ENCODE measurements at regions not wholly inside any gene's neighbourhood (a gene's known extent, or its start where the extent isn't known, plus 50 kb on each side); places are given as distances from the start of the nearest gene placed in this dataset.

GRCh38 chr3:117710501-117710900, 1000.9 kb downstream of the TUSC7 start:
- no peak overlapping the region for H3K27ac ChIP-seq
- no peaks in the 10 kb centered on the region for H3K36me3 ChIP-seq (ENCODE audit: control insufficient read depth, insufficient read depth, low read length)

GRCh38 chr3:117719316-117719926, 1009.8 kb downstream of the TUSC7 start:
- no peak overlapping the region for H3K4me3 ChIP-seq (ENCODE audit: low read depth, low read length)
- H3K4me1 ChIP-seq: no peaks in the 10 kb centered on the region
- H3K27ac ChIP-seq: no peak overlapping the region
- TF ChIP-seq CTCF (IDR thresholded peaks at IDR 0.05): peak; percentile 79
- H3K27me3 ChIP-seq (ENCODE audit: control insufficient read depth, insufficient read depth, low read length): no peaks in the 10 kb centered on the region
- H3K9ac ChIP-seq: no peak overlapping the region
- no peaks in the 10 kb centered on the region for H3K9me3 ChIP-seq (ENCODE audit: control insufficient read depth, low read length)
- no peak overlapping the region for H3K4me2 ChIP-seq (ENCODE audit: low read length)
- no peaks in the 10 kb centered on the region for H3K79me2 ChIP-seq
- H2AFZ ChIP-seq: no peak overlapping the region
- no peaks in the 10 kb centered on the region for H3K36me3 ChIP-seq (ENCODE audit: control insufficient read depth, insufficient read depth, low read length)

More at GRCh38 chr3:117710501-117710900, 1000.9 kb downstream of the TUSC7 start:
- H3K27me3 ChIP-seq (ENCODE audit: control insufficient read depth, insufficient read depth, low read length): no peaks in the 10 kb centered on the region
- TF ChIP-seq CTCF (IDR thresholded peaks at IDR 0.05): no peak
- H3K9me3 ChIP-seq (ENCODE audit: control insufficient read depth, low read length): no peaks in the 10 kb centered on the region
- no peak overlapping the region for H2AFZ ChIP-seq
- H3K4me1 ChIP-seq: no peaks in the 10 kb centered on the region
- H3K9ac ChIP-seq: no peak overlapping the region
- H3K4me3 ChIP-seq (ENCODE audit: low read depth, low read length): no peak overlapping the region
- H3K4me2 ChIP-seq (ENCODE audit: low read length): no peak overlapping the region
- no peaks in the 10 kb centered on the region for H3K79me2 ChIP-seq

- no peak overlapping the region for H3K9ac ChIP-seq
- no peak for TF ChIP-seq CTCF (IDR thresholded peaks at IDR 0.05)
- no peak overlapping the region for H2AFZ ChIP-seq
- no peaks in the 10 kb centered on the region for H3K79me2 ChIP-seq
- H3K27ac ChIP-seq: no peak overlapping the region
- no peaks in the 10 kb centered on the region for H3K4me1 ChIP-seq
- no peak overlapping the region for H3K4me2 ChIP-seq (ENCODE audit: low read length)
- no peaks in the 10 kb centered on the region for H3K27me3 ChIP-seq (ENCODE audit: control insufficient read depth, insufficient read depth, low read length)
- H3K4me3 ChIP-seq (ENCODE audit: low read depth, low read length): no peak overlapping the region
- no peaks in the 10 kb centered on the region for H3K36me3 ChIP-seq (ENCODE audit: control insufficient read depth, insufficient read depth, low read length)
- no peaks in the 10 kb centered on the region for H3K9me3 ChIP-seq (ENCODE audit: control insufficient read depth, low read length)
Measured at GRCh38 chr3:117721866-117722265, 1012.3 kb downstream of the TUSC7 start.

- Histone ChIP-seq H3K27me3 (ENCODE audit: control insufficient read depth, insufficient read depth, low read length) (no peaks in the 10 kb centered on the region), H3K4me3 (ENCODE audit: low read depth, low read length) (no peak overlapping the region), H3K36me3 (ENCODE audit: control insufficient read depth, insufficient read depth, low read length) (no peaks in the 10 kb centered on the region), H3K9ac (no peak overlapping the region), H3K4me2 (ENCODE audit: low read length) (no peak overlapping the region), H3K9me3 (ENCODE audit: control insufficient read depth, low read length) (no peaks in the 10 kb centered on the region), H3K4me1 (no peaks in the 10 kb centered on the region), H2AFZ (no peak overlapping the region), H3K79me2 (no peaks in the 10 kb centered on the region), H3K27ac (no peak overlapping the region)
- no peak for TF ChIP-seq CTCF (IDR thresholded peaks at IDR 0.05)
Measured at GRCh38 chr3:117722856-117723255, 1013.3 kb downstream of the TUSC7 start.

- Histone ChIP-seq H3K27ac (no peak overlapping the region), H3K4me1 (no peaks in the 10 kb centered on the region), H2AFZ (no peak overlapping the region), H3K36me3 (ENCODE audit: control insufficient read depth, insufficient read depth, low read length) (no peaks in the 10 kb centered on the region), H3K4me3 (ENCODE audit: low read depth, low read length) (no peak overlapping the region), H3K4me2 (ENCODE audit: low read length) (no peak overlapping the region), H3K79me2 (no peaks in the 10 kb centered on the region), H3K9me3 (ENCODE audit: control insufficient read depth, low read length) (no peaks in the 10 kb centered on the region), H3K9ac (no peak overlapping the region), H3K27me3 (ENCODE audit: control insufficient read depth, insufficient read depth, low read length) (no peaks in the 10 kb centered on the region)
- TF ChIP-seq CTCF (IDR thresholded peaks at IDR 0.05): no peak
Measured at GRCh38 chr3:117723825-117724224, 1014.2 kb downstream of the TUSC7 start.

Data from parathyroid adenoma (tissue), 2 donors.